K562 (cell line): ENCODE measurements at regions not wholly inside any gene's neighbourhood (a gene's known extent, or its start where the extent isn't known, plus 50 kb on each side); places are given as distances from the start of the nearest gene placed in this dataset.

Source experiments
- ATAC-seq: fragments of 200-7000 bp; cut with Tn5 transposase; 3 replicates; pipeline ENCODE4 v1.9.1; 2020; ENCODE audit warnings: moderate library complexity
- BruUV-seq: library from RNA; stranded (reverse); fragments of 400-500 nt; replicated peaks from 2 replicates; lab custom pipeline; 2021; lab: Mats Ljungman, UMichigan
- CTCF ChIA-PET: fragments of 300-600 bp; formaldehyde crosslinking; extraction: SDS; loops from one replicate; lab custom pipeline; 2021; ENCODE audit warnings: low intra/inter-chr PET ratio; lab: Yijun Ruan, JAX
- POLR2A ChIA-PET: fragments of 300-600, 350-650 bp; sonication (Branson Sonifier 250); formaldehyde crosslinking; extraction: SDS; loops from one replicate; lab custom pipeline; 2021; ENCODE audit warnings: antibody characterized with exemption, inconsistent platforms; lab: Yijun Ruan, JAX
- DNase-seq, 4 experiments: peaks; one replicate each; pipeline versions ENCODE4 v3.0.0 to v3.0.0-alpha.2; 2011 to 2018; ENCODE audit warnings: low spot score in 3 of 4, mixed read lengths in 3 of 4; ENCODE audit errors: extremely low read depth in 1 of 4
- FAIRE-seq: peaks from 2 replicates; lab custom pipeline; 2011; peaks lifted over from hg19 to GRCh38; lab: Jason Lieb, UNC
- H2AFZ ChIP-seq: 2 replicates; pipeline ENCODE4 v1.6.0; 2011; ENCODE audit warnings: low read depth, low read length, control low read depth, inconsistent platforms
- H3K27ac ChIP-seq: fragments of 200-600 bp; 3 replicates; pipeline ENCODE4 v1.8.0; 2011; ENCODE audit warnings: low read depth, mild to moderate bottlenecking, control low read depth, inconsistent platforms, low read length, moderate library complexity, mixed read lengths; ENCODE audit errors: extremely low read depth
- H3K27me3 ChIP-seq, 2 experiments: fragments of 300-600 bp in 1 of 2; 2 replicates in 1 of 2; 3 replicates in 1 of 2; pipeline versions ENCODE4 v1.6.0 to v1.8.0; 2011; ENCODE audit warnings: inconsistent platforms in 2 of 2, low read length in 2 of 2, mild to moderate bottlenecking in 1 of 2, mixed read lengths in 1 of 2, moderate library complexity in 1 of 2; ENCODE audit not compliant: control insufficient read depth in 2 of 2, insufficient read depth in 2 of 2
- H3K36me3 ChIP-seq: fragments of 300-600 bp; 3 replicates; pipeline ENCODE4 v1.8.0; 2011; ENCODE audit warnings: mild to moderate bottlenecking, low read length, inconsistent platforms; ENCODE audit not compliant: control insufficient read depth, insufficient read depth
- H3K4me1 ChIP-seq, 2 experiments: fragments of 200-600 bp in 1 of 2; replicated peaks in 1 of 2; 2 replicates in 1 of 2; 3 replicates in 1 of 2; pipeline versions ENCODE4 v1.5.1 to v1.8.0; 2011; ENCODE audit warnings: inconsistent platforms in 2 of 2, low read length in 2 of 2, mild to moderate bottlenecking in 1 of 2, mixed read lengths in 1 of 2, moderate library complexity in 1 of 2; ENCODE audit not compliant: control insufficient read depth in 2 of 2, insufficient read depth in 2 of 2
- H3K4me2 ChIP-seq: 2 replicates; pipeline ENCODE4 v1.6.1; 2011; ENCODE audit warnings: low read length, control low read depth, inconsistent platforms, mixed read lengths; ENCODE audit not compliant: insufficient read depth
- H3K4me3 ChIP-seq: fragments of 200-600 bp; sonication (generic), shearing (Covaris generic); 2 replicates; pipeline ENCODE4 v1.5.1; 2016; ENCODE audit warnings: control low read depth, inconsistent platforms
- H3K79me2 ChIP-seq: fragments of 200-600 bp; 3 replicates; pipeline ENCODE4 v1.8.0; 2011; ENCODE audit warnings: low read length, inconsistent platforms; ENCODE audit not compliant: control insufficient read depth, insufficient read depth
- H3K9ac ChIP-seq, 2 experiments: 2 replicates each; pipeline versions ENCODE4 v1.6.0 to v1.6.1; 2011; ENCODE audit warnings: low read depth in 2 of 2, low read length in 2 of 2, control low read depth in 1 of 2, inconsistent platforms in 1 of 2, mild to moderate bottlenecking in 1 of 2, mixed read lengths in 1 of 2; ENCODE audit not compliant: insufficient read depth in 1 of 2
- H3K9me1 ChIP-seq: one replicate; pipeline ENCODE4 v1.6.0; 2011; ENCODE audit warnings: inconsistent platforms, mild to moderate bottlenecking, low read length, moderate library complexity; ENCODE audit not compliant: control insufficient read depth, insufficient read depth
- H3K9me3 ChIP-seq: replicated peaks from 2 replicates; pipeline ENCODE4 v1.5.1; 2011; ENCODE audit warnings: low read depth, low read length, inconsistent platforms; ENCODE audit not compliant: control insufficient read depth, insufficient read depth
- H4K20me1 ChIP-seq: replicated peaks from 2 replicates; pipeline ENCODE4 v1.6.1; 2011; ENCODE audit warnings: low read length, inconsistent platforms, mixed read lengths; ENCODE audit not compliant: control insufficient read depth, insufficient read depth
- GTF2F1 ChIP-seq: IDR thresholded peaks from 2 replicates; pipeline ENCODE4 v1.6.1; 2011; ENCODE audit warnings: low read depth, low read length, improper control_type of control experiment
- HLTF ChIP-seq: fragments of 450-650 bp; IDR thresholded peaks from 2 replicates; pipeline ENCODE4 v1.6.1; 2016
- HMG20B ChIP-seq: fragments of 250-450 bp; sonication (Bioruptor Pico); IDR thresholded peaks from 2 replicates; pipeline ENCODE4 v1.5.0; 2021; ENCODE audit warnings: mild to moderate bottlenecking
- KDM5B ChIP-seq: fragments of 200-600 bp; sonication (generic); IDR thresholded peaks from 2 replicates; pipeline ENCODE4 v1.6.1; 2012; ENCODE audit warnings: low read depth, mild to moderate bottlenecking, moderate library complexity, low read length, control low read depth, inconsistent platforms; ENCODE audit not compliant: insufficient replicate concordance
- POLR2AphosphoS2 ChIP-seq: IDR thresholded peaks from 2 replicates; pipeline ENCODE4 v1.6.1; 2012; ENCODE audit warnings: low read length, improper control_type of control experiment
- PPARD ChIP-seq: fragments of 250-450 bp; sonication (Bioruptor Pico); IDR thresholded peaks from 2 replicates; pipeline ENCODE4 v1.8.0; 2022; ENCODE audit warnings: inconsistent platforms, mild to moderate bottlenecking, moderate library complexity
- YY1 ChIP-seq, 3 experiments: IDR thresholded peaks; 2 replicates each; pipeline ENCODE4 v1.6.1; 2011; ENCODE audit warnings: low read length in 2 of 3, mild to moderate bottlenecking in 2 of 3, moderate library complexity in 2 of 3, borderline replicate concordance in 1 of 3, control low read depth in 1 of 3, low read depth in 1 of 3; ENCODE audit not compliant: insufficient read depth in 3 of 3, insufficient replicate concordance in 2 of 3, control insufficient read depth in 1 of 3, insufficient read length in 1 of 3; ENCODE audit errors: extremely low read depth in 1 of 3
- ZBTB8A ChIP-seq: fragments of 450-650 bp; IDR thresholded peaks from 2 replicates; pipeline ENCODE4 v1.6.1; 2018; ENCODE audit warnings: mild to moderate bottlenecking, moderate library complexity; ENCODE audit not compliant: partially characterized antibody
- WGBS: fragments of 100-300 bp; shearing (Covaris generic); methylation state at CpG from one replicate; pipeline ENCODE4 v1.1.6; 2016; ENCODE audit warnings: low coverage, mixed read lengths; ENCODE audit not compliant: insufficient coverage; ENCODE audit errors: missing lambda C conversion rate; 5-methylcytosine and 5-hydroxymethylcytosine counted together
- in situ Hi-C: fragments of 300-500 bp; cut with MboI; formaldehyde crosslinking; loops from 4 replicates; pipeline ENCODE4 v1.15.0; 2018; ENCODE audit warnings: inconsistent platforms, mixed read lengths
- intact Hi-C: fragments of 100-400 bp; cut with micrococcal nuclease; formaldehyde crosslinking; loops from 2 replicates; pipeline ENCODE4 v1.14.2; 2022
- TF ChIP-seq, protein P1 (sequence below): fragments of 450-650 bp; IDR thresholded peaks from 2 replicates; pipeline ENCODE4 v1.6.1; 2014; ENCODE audit warnings: low read depth, mild to moderate bottlenecking, moderate library complexity, borderline replicate concordance
- TF ChIP-seq, protein P2 (sequence below): fragments of 450-650 bp; IDR thresholded peaks from 2 replicates; pipeline ENCODE4 v1.6.1; 2016; ENCODE audit warnings: low read depth, mild to moderate bottlenecking, moderate library complexity

DNA sequence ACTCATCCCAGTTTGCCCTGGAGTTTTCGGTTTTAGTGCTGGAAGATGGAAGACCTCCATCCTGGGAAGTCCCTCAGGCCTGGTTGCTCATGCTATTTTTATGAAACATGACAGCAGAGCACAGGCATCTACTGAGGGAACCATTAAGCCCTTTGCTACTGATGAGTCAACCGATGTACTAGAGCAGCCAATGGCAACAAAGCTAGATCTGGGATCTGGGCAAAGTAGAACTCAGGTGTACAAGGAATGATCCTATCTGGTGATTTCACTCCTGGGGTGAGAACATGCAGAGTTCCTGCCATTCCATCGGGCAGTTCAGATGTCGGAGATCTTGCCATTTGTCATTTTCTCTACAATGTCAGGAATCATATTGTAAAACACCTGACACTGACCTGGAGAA lies 166.2 kb upstream of the NSMCE3 start:
- H3K9me3 ChIP-seq = no peaks in the 10 kb centered on the region
- H3K9ac ChIP-seq = no peak overlapping the region
- H3K4me2 ChIP-seq = no peak overlapping the region
- TF ChIP-seq KDM5B (no peak), YY1 (IDR thresholded peaks at IDR 0.05; ENCODE audit: borderline replicate concordance in 1 of 3, control insufficient read depth in 1 of 3, extremely low read depth in 1 of 3, insufficient read depth in 3 of 3, insufficient read length in 1 of 3, insufficient replicate concordance in 2 of 3, low read depth in 1 of 3, low read length in 2 of 3) (no peak), ZBTB8A (no peak), HLTF (no peak), HMG20B (no peak), PPARD (CRISPR knock-in tag) (no peak), POLR2AphosphoS2 (no peak), GTF2F1 (no peak)
- TF ChIP-seq, protein P1, sequence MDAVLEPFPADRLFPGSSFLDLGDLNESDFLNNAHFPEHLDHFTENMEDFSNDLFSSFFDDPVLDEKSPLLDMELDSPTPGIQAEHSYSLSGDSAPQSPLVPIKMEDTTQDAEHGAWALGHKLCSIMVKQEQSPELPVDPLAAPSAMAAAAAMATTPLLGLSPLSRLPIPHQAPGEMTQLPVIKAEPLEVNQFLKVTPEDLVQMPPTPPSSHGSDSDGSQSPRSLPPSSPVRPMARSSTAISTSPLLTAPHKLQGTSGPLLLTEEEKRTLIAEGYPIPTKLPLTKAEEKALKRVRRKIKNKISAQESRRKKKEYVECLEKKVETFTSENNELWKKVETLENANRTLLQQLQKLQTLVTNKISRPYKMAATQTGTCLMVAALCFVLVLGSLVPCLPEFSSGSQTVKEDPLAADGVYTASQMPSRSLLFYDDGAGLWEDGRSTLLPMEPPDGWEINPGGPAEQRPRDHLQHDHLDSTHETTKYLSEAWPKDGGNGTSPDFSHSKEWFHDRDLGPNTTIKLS = no peak
- TF ChIP-seq, protein P2, sequence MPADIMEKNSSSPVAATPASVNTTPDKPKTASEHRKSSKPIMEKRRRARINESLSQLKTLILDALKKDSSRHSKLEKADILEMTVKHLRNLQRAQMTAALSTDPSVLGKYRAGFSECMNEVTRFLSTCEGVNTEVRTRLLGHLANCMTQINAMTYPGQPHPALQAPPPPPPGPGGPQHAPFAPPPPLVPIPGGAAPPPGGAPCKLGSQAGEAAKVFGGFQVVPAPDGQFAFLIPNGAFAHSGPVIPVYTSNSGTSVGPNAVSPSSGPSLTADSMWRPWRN = no peak
- no peaks in the 10 kb centered on the region for H3K36me3 ChIP-seq
- no peak overlapping the region for H2AFZ ChIP-seq
- CTCF ChIA-PET = no interaction called here
- FAIRE-seq (no peak), ATAC-seq (no peak), DNase-seq (no peak)
- no peaks in the 10 kb centered on the region for H3K9me1 ChIP-seq
- 4% methylated on average over 4 of the region's 4 CpGs for WGBS
- in situ Hi-C loops (no loop called here), intact Hi-C loops (no loop called here)
- no peaks in the 10 kb centered on the region for H4K20me1 ChIP-seq
- POLR2A ChIA-PET = no interaction called here
- H3K79me2 ChIP-seq = no peaks in the 10 kb centered on the region
- no TSS peak for BruUV-seq
- no peak overlapping the region for H3K27ac ChIP-seq
- no peak overlapping the region for H3K4me3 ChIP-seq
- peaks cover 0 to 6% of the 10 kb centered on the region in 2 experiments; a peak in 2 of 5 replicates for H3K27me3 ChIP-seq
- H3K4me1 ChIP-seq = no peaks in the 10 kb centered on the region
